D721Med (cell line): ENCODE measurements at regions not wholly inside any gene's neighbourhood (a gene's known extent, or its start where the extent isn't known, plus 50 kb on each side); places are given as distances from the start of the nearest gene placed in this dataset.

Source experiments
- DNase-seq: peaks from one replicate; pipeline ENCODE4 v3.0.0; 2011; ENCODE audit warnings: low spot score; ENCODE audit not compliant: insufficient read length
- FAIRE-seq: peaks from 2 replicates; lab custom pipeline; 2011; peaks lifted over from hg19 to GRCh38; lab: Jason Lieb, UNC
- TF ChIP-seq, protein P1 (sequence below): IDR thresholded peaks from 2 replicates; pipeline ENCODE4 v1.5.1; 2012; ENCODE audit warnings: mild to moderate bottlenecking, control low read depth; ENCODE audit not compliant: insufficient read depth; ENCODE audit errors: missing control alignments

DNA sequence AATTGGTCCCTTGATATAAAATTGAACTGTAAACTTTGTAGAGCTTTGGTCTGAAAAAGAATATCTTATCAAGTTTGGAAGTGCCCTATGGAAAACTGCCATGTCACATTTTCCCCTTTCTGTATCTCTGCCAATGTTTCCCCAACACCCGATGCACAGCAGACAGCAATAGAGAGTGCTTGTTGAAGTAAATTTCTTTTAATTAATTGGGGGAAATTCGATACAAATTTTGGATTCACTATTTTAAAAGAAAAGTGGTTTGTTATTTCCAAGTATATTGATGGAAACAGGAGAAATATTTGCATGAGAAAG is 208.1 kb downstream of the OGFRL1 start:
- TF ChIP-seq, protein P1, sequence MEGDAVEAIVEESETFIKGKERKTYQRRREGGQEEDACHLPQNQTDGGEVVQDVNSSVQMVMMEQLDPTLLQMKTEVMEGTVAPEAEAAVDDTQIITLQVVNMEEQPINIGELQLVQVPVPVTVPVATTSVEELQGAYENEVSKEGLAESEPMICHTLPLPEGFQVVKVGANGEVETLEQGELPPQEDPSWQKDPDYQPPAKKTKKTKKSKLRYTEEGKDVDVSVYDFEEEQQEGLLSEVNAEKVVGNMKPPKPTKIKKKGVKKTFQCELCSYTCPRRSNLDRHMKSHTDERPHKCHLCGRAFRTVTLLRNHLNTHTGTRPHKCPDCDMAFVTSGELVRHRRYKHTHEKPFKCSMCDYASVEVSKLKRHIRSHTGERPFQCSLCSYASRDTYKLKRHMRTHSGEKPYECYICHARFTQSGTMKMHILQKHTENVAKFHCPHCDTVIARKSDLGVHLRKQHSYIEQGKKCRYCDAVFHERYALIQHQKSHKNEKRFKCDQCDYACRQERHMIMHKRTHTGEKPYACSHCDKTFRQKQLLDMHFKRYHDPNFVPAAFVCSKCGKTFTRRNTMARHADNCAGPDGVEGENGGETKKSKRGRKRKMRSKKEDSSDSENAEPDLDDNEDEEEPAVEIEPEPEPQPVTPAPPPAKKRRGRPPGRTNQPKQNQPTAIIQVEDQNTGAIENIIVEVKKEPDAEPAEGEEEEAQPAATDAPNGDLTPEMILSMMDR = no peak
- DNase-seq (no peak), FAIRE-seq (no peak)

DNA sequence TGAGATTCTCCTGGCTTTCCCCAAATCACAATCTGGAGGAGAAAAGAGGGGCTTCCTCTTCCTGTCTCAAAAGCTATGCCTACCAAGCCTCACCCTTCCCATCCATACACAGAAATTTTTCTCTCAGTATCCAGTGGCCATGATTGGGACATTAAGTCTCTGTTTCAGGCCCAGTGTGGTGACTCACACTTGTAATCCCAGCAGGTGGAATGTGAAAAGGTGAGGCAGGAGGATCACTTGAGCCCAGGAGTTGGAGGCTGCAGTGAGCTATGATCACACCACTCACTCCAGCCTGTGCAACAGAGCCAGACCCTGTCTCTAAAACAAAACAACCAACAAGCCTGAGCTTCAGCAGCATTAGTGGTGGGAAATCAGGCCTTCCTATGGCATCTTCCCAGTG is 210.0 kb downstream of the OGFRL1 start:
- DNase-seq = no peak
- no peak for FAIRE-seq

DNA sequence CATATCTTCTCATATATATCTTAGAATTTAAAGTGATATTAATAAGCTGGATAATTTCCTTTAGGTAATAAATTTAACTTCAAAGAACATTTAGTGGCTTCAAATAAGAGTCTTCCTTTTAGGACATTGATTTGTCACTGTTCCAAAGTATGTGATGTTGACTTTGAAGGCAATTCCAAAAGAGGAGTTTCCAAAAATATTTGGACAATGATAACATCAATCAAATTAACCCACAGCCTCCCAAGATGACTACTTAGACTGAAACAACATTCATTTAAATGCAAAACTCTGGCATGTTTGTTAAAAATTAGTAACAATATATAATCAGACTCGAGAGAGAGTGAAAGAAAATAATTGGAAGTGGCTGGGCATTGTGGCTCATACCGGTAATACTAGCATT is 211.1 kb downstream of the OGFRL1 start:
- TF ChIP-seq, protein P1 = no peak
- DNase-seq = no peak
- no peak for FAIRE-seq

More for the DNA sequence above, 210.0 kb downstream of the OGFRL1 start:
- TF ChIP-seq, protein P1 = no peak

GRCh38 chr6:71502168-71502567 is 213.6 kb downstream of the OGFRL1 start:
- DNase-seq (no peak), FAIRE-seq (no peak)
- TF ChIP-seq, protein P1 = no peak

- FAIRE-seq = no peak
- DNase-seq = no peak
- TF ChIP-seq, protein P1 = no peak
These were observed 214.3 kb downstream of the OGFRL1 start for GRCh38 chr6:71502956-71503355.

DNA sequence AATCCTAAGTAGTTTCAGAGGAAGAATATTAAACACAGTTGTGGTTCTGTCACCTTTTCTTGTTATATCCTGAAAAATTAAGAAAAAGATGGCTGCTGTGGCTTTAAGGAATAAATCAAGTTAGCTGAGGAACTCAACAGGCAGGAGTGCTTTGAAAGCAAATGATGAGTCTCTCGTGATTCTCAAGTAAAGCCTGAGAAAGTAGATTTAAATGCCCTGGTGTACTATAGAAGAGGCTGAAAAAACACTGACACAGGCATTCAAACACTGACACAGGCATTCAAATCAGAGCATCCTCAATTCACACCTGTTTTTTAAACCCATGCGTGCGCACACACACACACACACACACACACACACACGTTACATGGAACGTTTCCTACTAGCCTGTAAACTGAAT is 218.6 kb downstream of the OGFRL1 start:
- TF ChIP-seq, protein P1 = no peak
- no peak for DNase-seq
- FAIRE-seq = no peak

GRCh38 chr6:71509191-71510005 is 220.8 kb downstream of the OGFRL1 start:
- TF ChIP-seq, protein P1 = no peak
- FAIRE-seq = no peak
- DNase-seq = no peak
